ENCODE measurements at regions not wholly inside any gene's neighbourhood (a gene's known extent, or its start where the extent isn't known, plus 50 kb on each side); places are given as distances from the start of the nearest gene placed in this dataset.
"Not testable (repeated sequence)": the region's sequence is repeated elsewhere in the genome, so short reads cannot be mapped to it uniquely, and the experiment has no call there.

DNA sequence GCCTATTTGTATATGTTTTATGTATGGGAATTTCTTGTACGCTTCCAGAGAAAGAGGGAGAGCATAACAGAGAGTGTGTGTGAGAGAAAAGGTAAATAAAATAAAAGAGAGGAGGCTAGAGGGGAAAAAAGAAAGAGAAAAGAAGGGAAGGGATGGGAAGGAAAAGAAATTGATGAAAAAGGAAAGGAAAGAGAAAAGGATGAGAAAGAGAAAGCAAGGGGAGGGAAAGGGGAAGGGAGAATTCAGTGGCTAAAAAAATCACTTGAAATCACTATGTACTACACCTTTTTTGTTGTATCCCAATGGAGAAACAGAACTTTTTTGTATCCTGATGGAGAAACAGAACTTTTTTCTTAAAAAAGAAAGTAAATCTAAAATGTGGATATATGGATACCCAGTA is 165.5 kb upstream of the MBNL1 start:
- no peak for DNase-seq

DNA sequence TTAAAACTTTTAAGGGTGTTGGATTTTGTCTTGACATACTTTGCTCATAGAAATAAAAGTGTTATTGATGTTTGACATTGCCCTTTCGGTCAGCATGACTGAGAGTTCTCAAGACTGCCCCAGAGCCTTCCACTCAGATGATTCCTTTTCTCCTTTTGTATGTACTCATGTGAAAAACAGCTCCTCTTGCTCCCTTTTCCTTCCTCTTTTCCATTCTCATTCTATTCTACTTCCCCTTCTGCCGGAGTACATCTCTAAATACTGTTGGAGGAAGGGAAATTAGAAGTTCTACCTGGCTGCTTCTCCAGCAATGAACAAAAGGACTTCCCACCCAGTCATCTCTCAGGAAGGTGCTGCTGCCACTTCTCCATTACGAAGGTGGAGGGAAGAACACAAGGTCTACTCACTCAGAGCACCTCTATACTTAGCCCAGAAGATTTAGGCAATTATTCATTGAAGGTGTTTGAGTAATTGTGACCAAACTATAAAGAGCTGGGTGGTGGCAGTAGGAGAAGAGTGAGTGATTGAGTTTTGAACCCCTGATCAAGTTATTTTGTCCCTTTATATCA is 163.8 kb upstream of the MBNL1 start:
- no peak for DNase-seq

DNA sequence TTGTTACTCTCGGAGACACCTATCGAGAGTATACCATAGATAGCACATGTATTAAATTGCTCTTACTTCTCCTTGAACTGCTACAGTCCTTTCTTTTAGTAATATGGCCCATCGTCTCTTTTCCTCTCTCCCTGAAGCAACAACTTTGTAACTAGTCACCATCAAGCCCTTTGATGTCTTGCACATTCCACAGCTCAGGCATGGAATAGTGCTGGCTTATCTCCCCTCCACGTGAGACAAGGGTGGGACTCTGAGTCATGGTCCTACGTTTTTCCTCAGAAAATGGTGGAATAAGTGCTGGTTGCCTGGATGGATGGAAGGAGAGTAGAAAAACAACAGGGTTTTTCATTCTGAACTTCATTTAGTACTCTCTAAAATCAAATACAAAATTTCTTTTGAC is 163.3 kb upstream of the MBNL1 start:
- no peak for DNase-seq

DNA sequence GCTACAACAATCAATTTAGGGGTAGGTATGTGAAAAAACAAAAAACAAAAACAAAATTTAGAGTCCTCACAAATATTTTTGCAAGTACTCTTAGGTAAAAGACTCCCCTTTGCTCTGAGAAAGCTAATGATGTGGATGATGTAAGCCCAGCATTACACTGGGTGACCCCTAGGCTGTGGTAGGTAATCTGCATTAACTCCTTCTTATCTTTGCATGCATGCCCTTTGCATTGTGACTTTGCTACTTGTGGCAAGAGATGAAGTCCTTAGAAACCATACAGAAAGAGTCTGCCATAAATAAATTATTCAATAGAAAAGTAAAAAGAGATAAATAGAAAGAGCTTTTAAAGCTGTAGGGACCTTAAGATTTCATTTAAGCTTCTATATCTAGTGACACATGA is 159.7 kb upstream of the MBNL1 start:
- no peak for DNase-seq

DNA sequence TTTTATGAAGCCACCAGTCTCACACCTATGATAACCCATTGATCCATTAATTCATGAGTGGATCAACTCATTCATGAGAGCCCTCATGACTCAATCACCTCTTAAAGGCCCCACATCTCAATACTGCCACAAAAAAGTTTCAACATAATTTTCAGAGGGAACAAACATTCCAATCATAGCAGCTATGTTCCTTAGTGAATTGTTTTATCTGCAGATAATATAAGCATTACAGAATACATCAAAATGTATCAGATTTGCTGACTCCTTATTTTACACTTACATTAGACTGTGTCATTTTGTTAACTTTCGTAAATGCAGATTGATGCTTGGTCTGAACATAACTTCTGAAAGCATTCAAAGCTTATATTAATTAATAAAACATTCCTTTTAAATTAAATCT is 155.3 kb upstream of the MBNL1 start:
- no peak for DNase-seq

DNA sequence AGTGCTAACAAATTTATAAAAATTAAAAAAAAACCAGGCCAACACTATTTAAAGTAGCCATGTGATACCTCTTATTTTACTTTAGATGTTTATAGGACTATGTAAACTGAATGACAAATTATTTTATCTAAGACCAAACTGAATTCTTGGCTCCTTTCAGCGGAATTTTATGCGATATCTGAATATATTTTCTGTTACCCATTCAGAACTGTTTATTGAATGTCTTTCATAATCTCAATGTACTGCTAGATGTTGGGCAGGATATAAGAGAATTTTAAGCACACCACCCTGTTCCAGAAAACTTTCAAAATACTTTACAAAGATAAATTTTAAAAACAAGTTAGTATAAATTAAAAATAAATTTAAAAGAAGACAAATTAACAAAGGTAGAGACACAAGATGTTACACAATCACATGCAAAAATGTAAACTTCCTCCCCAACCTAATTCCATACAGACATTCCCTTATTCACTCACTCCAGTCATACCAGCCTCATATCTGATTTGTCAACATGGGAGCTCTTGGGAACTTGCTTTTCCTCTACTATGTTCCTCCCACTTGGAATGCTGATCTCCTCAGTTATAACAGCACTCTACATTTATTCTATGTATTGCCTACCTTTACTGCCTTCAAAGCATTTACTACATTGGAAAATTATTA is 154.6 kb upstream of the MBNL1 start:
- no peak for DNase-seq

DNA sequence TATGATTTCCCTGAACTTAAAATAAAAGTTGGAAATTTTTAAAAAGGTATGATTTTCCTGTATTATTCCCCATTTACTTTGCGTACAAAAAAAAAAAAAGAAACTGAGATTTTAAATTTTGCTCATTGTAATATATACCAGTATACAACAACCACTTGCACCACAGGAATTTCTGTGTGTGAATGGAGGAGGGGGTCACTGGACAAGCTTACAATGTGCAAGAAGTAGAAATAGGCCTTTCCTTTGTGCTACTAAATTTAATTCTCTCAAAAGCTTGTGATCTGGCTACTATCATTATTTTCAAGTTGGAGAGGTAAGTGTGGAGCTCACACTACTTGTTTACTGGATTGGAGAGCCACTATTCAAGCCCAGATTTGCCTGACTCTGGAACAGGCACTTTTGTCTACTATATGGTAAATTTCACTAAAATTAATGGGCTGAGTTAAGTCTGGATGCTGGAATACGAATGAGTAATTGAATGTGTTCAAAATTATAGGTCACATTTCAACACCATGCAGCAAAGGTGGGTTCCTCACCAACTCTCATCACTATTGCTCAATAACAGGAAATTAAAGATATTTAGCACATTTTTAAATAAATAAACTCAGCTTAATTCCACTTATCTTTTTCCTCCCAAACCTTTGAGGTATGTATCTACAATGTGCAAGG is 148.0 kb upstream of the MBNL1 start:
- no peak for DNase-seq

DNA sequence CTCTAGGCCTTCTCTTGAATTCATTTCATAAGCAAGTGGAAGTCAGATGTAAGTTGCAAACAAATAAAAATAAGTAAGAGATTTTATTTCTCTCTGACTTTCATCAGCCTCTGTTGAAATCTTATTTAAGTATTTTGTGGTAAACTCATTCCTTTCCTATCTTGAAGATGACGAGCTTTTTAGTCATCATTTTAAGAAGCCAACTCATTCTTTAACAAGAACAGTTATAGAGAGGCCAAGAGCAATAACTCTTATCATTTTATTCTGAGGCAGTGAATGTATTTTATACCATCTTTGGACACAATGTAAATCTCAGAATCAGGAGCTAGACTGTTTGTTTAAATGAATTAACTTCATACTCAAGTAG is 147.5 kb upstream of the MBNL1 start:
- no peak for DNase-seq

DNA sequence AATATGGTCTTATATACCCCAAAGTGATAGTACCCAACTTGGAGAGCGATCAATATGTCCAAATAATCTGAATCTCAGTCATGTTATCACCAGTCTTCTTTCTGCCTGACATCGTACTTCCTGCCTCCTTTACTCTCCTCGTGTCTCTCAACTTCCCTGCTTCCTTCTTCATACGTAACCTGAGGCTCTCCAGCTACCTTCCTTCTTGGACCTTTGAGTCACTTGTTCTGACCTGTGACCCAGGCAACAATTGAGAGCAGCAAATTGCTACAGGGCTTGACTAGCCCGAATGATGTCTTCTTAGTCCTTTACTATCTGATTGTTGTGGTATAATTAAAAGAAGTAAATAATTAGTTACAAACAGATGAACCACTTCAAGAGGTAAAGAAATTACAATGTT is 145.9 kb upstream of the MBNL1 start:
- DNase-seq, result no peak

DNA sequence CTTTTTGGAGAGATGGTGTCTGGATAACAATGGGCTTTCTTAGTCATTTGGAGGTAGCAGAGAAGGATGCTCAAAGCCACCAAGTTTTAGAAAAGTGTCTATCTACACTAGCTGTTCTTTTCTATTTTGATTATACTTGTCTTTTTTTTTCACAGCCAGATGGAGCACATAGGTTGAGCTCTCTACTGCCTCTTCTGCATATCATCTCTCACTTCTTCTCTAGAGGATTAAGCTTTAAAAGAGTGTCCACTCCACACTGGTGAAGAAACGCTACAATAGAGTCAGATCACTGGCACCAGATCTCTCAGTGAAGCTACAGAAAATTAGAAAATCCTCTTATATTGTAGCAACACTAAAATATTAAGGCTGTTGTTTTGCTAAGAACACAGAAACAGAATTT is 145.3 kb upstream of the MBNL1 start:
- DNase-seq, result no peak

DNA sequence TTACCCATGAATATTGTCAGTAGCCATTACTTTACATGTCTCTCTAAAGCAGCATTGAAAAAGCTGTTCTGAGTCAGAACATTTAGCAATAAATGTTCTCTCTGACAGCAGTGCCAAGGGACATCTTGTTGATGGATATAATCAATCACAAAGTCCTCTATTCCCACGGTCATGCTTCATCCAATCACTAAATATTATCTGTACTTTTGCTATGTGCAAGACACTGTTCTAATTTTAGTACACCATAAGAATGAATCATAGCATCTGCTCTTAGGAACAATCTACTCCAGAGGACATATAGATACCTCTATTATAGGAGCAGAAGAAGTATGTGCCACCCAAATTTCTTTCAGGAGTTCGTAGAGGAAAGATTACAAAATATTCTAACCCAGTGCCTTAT is 142.5 kb upstream of the MBNL1 start:
- no peak for DNase-seq

DNA sequence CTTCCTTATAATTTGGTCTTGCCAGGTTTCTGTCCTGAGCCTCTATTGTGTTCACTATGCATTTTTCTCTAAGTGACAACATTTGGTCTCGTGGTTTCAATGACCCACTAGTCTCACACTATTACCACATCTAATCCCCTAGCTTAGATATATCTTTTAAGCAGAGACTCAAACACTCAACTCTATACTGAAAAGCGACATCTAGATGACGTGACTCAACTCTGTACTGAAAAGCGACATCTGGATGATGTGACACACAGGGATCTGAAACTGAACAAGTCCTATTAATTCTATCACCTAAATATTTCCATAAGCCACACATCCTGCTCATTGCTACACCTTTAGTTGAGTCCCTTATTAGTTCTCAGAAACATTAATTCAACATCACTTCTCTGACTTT is 141.7 kb upstream of the MBNL1 start:
- peak; percentile 20 for DNase-seq

DNA sequence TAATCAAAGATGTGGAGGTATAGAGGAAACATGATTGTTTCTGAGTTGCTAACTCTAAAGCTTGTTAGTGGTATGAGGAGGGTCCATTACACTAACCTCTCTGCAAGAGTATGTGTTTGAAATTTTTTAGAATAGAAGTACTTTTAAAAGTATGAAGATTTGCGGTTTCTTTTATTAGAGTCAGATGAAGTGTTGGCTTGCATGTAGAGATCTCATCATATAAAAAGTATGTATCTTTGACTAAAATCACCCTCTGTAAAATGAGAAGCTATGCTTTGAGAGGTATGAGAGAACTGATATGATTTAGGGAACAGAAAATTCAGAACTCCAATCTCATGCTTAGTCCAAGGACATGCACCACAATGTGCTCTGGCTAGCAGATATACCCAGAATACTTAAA is 140.4 kb upstream of the MBNL1 start:
- DNase-seq, result no peak

DNA sequence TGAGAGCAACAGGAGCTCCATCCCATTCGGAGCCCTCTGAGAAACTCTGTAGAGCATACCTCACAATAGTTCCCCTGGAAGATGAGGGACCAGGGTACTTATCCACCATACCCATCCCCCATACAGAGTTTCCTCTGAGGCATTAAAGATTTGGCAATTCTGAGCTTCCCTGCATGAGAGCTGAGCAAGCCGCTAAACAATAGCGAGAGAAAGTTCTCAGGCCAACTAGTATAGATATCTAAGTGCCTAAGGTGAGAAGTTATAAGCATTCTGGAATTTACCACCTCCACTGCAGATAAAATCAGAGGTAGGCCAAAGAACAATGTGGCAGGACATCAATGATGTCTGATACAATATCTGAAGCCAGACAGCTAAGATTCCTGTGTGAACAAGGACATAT is 129.1 kb upstream of the MBNL1 start:
- DNase-seq, result no peak

DNA sequence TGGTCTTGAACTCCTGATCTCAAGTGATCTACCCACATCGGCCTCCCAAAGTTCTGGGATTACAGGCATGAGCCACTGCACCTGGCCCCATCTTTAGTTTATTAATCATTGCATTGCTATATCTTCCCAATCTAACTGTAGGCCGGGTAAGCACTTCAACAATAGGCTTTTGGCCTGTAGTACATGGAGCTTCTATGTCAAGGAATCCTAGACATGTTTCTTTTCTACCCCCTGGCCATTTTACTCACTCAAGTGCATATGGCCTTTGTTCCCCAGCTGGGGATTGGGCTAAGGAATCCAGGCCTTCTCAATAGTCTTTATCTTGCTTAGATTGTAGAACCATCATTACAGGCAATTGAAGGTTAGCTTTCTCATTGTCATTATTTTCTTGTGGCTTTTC is 122.3 kb upstream of the MBNL1 start:
- DNase-seq, result no peak

DNA sequence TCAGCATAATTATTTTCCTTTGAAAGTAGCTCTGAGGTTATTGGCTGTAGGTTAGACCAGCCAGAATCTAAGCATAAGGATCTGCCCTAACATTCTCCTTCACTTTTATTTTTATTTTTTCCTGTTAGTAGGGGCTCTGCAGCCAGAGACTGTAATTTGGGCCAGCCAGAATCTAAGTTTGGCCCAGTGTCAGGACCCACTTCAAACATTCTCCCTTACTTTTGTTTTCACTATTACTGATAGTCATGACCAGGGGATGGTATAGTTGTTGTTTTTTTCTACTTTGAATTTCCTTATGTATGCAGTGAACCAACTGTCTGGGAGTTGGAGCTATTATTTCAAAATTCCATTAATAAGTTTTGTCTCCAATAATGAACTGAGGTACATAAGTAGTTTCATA is 121.0 kb upstream of the MBNL1 start:
- no peak for DNase-seq

DNA sequence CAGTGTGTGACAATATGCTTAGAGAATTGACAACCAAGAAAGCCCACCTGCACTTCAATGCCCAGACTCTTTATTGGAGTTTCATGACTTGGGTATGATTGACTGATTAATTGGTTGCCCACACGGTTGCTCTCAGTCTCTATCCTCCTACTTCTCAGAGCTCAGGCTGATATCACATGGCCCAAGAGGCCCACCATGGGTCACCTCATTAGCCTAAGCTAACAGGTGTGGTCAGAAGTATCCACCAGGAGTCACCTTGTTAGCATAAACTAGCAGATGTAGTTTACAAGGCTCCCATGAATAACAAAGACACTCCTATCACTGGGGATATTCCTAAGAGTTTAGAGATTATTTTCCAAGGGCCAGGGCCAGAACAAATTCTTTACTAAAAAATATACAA is 120.2 kb upstream of the MBNL1 start:
- no peak for DNase-seq

DNA sequence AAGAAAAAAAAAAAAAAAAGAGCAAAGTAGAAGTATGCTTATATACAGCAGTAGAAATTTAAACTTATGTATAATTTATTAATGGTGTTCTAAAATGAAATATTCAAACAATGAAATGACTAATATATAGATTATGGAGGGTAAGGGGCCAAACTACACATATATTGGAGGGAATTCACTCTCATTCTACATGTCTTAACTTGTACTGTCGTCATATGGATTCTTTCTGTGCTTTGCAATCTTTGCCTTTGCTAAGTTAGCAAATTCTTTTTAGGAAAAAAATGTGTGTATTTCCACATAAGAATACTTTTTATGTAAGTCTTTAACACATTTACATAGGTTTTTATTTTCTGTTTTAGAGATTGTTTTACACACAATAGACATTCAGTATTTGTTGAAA is 118.9 kb upstream of the MBNL1 start:
- no peak for DNase-seq

DNA sequence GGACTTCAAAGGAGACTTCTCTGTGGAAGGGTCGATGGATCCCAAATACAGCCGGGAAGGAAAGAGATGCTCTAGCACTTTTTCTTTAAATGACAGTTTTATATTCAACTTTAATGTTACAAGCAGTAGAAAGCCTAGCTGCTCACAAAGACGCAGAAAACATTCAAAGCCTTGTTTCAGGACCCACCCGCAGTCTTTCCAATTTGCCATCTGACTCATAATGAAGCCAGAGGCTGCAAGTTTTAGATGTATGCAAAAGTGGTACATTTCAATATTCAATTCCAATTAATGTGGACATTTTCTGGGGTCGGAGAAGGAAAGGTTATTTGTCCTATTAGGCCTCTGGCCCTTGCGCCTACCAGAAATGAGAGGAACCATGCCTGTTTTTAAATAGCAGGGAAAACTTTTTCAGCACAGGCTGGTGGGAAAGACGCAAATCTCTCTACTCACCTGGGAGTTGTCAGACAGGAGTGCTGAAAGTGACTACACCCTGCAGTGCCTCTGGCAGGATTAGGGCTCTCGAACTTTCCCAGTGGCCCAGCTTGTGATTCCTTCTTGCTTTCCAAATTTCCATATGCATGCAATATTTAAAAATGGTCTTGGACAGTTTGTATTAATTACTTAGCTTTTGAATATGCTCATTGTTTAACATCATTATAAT is 117.4 kb upstream of the MBNL1 start:
- DNase-seq, result no peak

DNA sequence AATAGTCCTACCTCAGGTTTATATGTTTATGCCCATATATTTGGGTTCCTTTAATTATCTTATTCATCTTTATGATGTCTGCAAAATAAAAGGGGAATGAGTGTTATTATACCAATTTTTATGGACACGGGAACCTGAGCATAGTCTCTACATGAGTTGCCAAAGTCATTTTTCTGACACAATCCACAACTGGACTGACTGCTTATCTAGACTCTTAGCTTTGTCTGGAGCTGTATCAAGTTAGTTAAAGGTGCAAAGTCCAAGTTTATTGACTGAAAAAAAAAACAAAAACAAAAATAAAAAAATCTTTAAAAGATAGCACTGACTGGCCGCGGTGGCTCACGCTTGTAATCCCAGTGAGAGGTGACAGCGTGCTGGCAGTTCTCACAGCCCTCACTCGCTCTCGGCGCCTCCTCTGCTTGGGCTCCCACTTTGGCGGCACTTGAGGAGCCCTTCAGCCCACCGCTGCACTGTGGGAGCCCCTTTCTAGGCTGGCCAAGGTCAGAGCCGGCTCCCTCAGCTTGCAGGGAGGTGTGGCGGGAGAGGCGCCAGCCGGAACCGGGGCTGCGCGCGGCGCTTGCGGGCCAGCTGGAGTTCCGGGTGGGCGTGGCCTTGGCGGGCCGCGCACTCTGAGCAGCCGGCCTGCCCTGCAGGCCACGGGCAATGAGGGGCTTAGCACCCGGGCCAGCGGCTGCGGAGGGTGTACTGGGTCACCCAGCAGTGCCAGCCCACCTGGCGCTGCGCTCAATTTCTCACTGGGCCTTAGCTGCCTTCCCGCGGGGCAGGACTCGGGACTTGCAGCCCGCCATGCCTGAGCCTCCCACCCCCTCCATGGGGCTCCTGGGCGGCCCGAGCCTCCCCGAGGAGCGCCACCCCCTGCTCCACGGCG is 116.6 kb upstream of the MBNL1 start:
- DNase-seq, result not testable (repeated sequence)

DNA sequence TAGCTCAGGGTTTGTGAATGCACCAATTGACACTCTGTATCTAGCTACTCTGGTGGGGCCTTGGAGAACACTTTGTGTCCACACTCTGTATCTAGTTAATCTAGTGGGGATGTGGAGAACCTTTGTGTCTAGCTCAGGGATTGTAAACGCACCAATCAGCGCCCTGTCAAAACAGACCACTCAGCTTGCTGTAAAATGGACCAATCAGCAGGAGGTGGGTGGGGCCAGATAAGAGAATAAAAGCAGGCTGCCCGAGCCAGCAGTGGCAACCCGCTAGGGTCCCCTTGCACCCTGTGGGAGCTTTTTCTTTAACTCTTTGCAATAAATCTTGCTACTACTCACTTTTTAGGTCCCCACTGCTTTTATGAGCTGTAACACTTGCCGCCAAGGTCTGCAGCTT is 115.6 kb upstream of the MBNL1 start:
- DNase-seq, result not testable (repeated sequence)

DNA sequence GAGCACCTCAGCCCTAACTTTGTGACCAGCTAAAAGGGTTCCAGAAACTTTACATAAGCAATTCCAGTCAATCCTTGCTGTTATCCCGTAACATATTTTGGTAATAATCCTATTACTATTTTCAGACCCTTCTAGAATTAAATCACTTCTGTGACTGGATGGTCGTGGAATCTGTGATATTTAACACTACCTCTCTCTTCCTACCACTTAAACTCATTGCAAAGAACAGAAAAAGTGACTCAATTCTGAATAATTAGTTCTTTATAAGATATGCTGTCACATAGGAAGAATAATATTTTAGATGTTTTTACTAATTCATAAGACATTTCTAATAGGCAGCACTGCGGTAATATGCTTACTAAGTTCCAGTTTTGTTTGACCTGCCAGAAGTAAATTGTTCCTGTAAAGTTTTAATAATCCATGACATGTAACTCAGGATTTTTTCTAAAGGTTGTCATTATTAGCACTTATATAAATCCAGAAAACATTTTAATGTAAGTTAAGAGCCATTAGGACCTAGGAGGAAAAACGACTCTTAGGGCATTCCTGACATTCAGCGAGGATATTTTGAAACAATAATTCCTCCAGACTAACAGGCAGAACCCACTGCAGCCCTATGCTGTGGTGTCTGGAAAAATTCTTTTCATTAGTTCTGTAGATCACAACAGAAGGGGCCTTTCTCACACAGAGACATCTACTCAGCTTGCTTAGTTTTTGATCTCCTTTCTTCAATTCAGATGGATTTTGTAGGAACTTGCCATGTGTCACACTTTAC is 113.3 kb upstream of the MBNL1 start:
- no peak for DNase-seq

DNA sequence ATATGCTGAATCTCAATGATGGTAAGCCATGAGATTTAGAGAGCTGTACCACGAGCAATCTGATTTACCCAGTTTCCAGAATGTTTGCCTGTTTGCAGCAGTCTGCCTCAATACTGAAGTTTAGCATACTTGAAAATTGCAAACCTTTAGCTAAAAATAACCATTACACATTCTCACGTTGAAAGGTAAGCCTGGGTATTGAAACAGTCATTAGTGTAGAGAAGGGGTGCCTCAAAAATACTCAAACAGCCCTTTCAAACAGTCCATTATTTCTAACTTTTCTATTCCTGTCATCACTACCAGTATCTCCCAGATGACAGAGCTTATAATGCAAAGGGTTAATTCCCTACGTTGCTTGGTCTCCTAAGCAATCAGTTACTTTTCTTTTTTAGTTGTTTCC is 111.8 kb upstream of the MBNL1 start:
- DNase-seq, result no peak

Data from stimulated activated CD4-positive, alpha-beta T cell treated with anti-CD3 and anti-CD28 coated beads, Interleukin-1b, Interleukin-23, amount 100 ng/mL, for 48 hours (primary cell).